Forelimb muscle (tissue), 1 donor: ENCODE measurements at regions not wholly inside any gene's neighbourhood (a gene's known extent, or its start where the extent isn't known, plus 50 kb on each side); places are given as distances from the start of the nearest gene placed in this dataset.

Experiments used
- DNase-seq: peaks from one replicate; pipeline ENCODE4 v3.0.0-alpha.2; 2013; ENCODE audit warnings: low read depth

DNA sequence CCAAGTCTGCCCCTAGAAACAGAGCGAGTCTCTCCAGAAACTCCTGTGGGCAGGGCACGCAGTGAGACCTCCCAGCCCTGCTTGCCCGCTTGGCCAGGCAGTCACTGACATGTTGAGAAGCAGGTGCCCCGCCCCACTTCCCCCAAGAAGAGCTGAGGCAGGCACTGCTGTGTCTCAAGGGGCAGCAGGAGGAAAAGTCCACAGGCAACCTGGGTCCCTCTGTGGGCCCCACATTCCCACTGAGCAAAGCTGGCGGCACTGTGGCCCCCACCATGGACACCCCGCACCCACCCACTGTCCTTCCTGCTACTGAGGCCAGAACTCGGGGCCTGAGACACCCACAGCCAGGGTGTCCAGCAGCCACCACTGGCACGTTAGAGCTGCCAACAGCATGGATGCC, 137.3 kb upstream of the NKX1-1 start:
- DNase-seq: no peak

DNA sequence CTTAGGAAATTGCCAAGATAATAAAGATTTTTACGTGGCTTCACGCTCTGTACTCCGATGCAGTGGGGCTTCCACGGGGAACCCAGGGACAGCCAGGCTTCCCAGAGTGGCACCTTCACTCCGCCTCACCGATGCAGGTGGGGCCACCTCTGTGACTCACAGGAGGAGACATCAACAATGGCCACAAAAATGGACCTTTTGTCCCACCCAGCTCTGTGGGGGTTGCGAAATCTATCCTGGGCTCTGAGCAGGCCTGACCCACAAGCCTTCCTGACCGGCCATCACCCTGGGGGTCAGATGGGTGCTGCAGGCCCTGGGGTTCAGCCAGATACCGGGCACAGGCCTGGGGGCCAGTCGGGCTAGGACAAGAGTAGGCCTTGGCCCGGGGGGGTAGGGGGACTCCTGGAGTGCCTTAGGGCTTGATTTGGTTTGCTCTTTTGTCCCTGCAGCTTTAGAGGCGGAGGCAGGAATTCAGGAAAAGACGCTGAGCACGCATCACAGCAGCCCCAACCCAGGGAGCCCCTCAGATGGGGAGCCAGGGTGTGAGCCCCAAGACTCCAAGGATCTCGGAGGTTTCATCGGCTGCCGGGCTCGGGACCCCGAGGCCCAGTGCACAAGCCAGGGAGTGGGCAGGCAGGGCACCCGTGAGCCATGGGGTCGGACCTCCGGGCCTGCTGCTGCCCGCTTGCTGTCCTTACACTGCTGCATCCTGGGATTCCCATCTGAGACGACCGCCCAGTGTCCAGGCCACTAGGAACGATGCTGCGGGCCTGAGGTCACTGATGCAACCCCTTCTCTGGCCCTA, 136.5 kb upstream of the NKX1-1 start:
- no peak for DNase-seq

DNA sequence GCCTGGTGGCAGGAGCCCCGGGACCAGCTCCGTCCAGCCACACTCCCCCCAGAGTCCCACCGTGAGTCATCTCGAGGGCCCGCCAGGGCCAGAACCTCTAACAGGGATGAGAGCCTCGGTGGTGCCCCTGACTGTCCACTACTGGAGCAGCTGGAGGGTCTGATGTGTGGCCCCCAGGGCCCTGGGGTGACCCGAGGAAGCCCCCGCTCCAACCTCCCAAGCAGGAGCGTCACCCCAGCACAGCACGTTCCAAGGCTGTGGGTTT, 135.9 kb upstream of the NKX1-1 start:
- DNase-seq: no peak

DNA sequence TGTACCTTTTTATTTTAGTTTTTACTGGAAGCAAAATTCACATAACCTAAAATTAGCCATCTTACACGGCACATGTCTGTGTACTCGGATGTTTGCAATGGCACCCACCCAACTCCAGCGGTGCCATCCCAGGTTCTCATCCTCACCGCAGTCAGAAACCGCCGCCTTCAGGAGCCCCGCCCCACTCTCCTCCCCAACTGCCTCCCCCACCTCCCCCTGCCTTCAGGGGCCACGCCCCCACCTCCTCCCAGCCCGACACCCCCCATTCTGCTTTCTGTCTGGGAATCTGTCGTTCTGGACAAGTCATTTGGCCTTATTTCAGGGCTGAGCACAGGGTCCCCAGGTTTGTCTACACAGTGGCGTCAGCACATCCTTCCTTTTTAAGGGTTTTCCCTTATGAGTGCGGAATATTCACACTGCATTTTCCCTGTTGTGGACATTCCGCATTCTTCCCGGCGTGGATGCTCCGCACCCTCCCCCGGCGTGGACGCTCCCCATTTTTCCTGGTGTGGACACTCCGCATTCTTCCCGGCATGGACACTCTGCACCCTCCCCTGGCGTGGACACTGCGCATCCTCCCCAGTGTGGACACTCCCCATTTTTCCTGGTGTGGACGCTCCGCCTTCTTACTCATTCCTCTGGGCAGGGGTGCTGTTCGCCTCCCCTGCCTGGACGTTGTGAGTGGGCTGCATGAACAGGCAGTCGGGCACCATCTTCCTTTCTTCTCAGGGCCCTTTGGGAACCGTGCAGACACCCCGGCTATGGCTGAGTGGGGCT, 135.4 kb upstream of the NKX1-1 start:
- no peak for DNase-seq

DNA sequence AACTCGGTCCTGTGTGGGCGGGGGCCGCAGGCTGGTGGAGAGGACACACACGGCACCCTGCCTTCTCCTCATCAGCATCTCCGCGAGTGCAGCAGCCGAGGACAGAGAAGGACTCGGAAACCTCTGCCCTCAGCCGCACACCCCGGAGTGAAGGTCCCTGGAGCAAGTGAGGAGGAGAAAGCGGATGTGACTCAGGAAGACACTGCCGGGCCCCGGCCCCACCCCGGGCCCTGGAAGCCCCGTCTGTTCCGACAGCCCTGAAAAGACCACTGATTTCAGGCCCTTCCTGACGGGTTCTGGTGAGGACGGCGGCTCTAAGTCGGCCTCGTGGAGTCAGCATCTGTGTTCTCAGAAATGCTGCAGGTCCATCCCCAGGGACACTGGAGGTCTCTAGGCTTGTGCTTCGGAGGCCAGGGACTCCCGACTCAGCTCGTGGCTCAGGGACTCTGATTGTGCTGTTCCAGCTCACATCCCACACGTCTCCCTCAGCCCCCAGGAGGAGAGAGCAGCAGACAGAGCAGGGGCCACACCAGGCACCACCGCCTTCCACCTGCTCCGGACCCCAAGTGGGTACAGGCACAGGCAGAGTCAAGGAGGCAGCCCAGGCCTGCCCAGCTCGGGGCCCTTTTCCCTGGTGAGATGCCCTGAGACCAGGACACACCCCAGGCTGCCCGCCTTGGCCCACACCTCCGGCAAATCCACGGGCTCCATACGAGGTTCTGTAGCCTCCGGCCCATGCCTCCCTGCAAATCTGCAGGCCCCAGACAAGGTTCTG, 134.5 kb upstream of the NKX1-1 start:
- DNase-seq: no peak

DNA sequence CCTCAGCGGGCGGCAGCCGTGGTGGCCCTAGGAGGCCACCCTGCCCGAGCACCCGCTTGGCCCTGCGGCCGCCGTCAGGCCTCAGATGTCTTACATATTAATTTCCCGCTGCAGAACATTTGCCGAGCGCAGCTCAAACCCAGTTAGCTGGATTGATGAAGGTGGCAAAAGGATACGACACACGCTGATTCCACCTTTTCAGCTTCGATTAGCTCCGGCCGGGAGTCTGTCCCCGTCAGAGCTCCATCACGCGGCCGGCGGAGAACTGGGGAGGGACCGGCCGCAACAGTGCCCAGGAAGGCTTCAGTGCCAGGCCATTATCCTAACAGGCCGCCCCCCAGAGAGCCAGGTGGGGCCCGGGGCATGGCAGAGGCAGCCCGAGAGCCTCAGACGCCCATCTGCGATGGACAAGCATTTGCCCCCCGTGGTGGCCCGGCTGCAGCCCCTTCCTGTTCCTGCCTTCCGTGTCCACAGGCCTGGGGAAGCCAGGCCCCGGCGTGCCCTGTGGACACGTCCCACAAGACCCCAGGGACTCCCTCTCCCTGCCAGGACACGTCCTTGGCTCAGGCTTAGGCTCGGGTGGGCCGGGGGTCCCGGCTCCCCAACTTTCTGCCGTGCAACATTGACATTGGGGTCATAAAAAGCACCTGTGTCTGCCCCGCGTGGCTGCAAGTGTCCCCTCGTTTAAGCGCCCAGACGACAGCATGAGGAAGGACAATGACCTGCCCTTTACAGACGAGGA, 133.8 kb upstream of the NKX1-1 start:
- no peak for DNase-seq

DNA sequence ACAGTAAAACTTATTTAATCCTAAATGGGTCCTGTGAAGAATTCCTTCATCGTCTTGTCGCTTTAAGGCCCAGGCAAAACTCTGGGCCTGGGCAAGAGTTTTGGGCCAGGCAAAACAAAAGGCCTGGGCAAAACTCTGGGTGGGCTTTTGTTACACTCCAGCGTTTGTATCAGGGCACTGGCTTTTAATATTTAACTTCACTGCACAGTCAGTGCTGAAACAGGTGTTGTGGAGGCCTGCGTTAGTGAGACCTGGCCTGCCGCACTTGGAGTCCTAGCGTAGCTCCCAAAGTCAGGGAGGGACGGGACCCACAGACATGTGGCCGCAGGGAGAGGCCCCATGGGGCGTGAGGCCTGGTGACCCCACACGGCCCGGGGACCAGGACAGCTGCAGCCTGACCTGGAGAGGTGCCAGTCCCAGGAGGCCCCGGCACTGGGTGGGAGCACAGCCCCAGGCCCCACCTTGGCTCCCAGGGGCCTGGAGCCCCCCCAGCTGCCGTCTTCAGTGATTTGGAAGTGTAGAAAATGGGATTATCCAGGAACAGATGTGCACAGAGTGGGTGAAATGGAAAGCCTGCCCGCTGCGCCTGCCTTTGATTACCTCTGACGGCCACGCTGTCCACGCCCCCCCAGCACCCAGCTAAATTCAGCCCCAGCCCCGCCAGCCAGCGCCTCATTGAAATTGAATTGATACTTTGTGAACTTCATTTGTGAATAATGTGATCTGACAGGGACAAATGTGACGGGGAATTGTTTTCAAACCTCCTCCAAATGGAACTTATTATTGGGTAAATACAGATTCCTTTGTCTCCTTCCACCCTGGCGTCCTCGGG, 132.9 kb upstream of the NKX1-1 start:
- DNase-seq: no peak

DNA sequence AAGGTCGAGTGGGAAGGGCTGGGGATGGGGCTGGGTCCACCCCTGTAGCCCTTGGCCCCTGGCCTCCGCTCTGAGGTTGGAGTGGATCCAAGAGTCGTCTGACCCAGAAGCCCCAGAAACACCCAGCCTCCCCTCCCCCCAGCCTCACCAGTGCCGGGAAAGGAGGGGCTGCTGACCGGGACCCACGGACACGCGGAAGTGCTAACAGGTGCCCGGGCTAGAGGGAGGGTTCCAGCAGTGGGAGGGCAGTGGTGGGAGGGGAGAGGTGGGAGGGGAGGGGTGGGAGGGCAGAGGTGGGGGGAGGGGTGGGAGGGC, 131.8 kb upstream of the NKX1-1 start:
- no peak for DNase-seq

DNA sequence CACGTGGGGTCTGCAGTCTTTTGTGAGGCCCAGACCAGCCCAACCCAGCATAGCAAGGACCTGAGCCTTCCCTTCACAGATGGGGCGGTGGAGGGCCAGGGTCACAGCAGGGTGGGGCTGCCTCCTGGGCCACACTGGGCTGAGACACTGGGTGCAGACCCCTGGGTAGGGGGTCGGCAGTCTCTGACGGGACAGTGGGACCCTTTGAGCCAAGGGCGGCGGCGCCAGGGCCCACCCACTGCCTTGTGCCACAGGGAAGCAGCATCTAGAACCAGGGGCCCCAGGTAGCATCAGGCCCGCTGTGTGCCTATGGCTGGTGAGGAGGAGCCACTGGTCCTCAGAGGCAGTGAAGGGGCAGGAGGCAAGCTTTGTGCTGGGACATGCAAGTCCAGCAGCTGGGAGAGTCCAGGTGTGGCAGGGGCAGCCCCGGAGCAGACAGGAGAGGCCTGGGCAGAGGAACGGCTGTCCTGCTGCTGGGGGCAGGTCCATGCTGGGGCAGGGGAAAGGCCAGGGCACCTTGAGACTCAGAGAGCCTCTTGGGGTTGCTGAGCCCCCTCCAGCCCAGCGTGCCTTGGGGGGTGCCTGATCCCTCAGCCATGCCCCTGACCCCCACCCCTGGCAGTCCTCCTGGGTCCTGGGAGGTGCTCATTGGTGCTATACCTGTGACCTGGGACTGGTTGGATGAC, 131.3 kb upstream of the NKX1-1 start:
- DNase-seq: no peak

DNA sequence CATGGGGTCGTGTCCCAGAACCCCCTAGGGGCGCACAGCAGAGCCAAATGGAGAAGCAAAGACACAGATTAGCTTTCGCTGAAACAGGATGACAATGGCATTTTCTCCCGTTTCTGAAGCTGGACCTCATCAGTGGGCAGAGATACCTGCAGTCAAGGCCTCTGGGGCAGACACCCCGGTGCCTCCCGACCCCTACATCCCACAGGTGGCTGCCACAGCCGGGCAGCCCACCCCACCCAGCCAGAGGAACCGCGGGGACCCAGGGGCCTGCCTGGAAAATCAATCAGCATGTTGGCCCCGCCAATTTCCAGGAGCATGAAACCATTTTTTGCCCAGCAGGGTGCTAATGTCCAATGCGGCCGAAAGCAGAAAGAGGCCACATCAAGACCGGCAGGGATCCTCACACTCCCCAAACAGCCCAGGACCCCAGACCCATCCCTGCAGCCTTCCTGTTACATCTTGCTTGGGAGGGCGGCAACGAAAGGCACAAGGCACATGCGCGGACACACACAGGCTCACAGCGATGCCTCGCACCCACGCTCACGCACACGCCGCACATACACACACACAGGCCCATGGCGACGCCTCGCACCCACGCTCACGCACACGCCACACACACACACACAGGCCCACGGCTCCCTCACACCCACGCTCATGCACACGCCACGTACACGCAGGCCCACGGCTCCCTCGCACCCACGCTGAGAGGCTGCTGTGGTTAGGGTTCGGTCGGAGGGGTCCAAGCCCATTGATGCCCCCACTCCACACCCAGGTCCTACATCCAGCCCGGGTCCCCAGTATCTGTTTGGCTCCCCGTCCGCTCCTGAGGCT, 130.6 kb upstream of the NKX1-1 start:
- no peak for DNase-seq

DNA sequence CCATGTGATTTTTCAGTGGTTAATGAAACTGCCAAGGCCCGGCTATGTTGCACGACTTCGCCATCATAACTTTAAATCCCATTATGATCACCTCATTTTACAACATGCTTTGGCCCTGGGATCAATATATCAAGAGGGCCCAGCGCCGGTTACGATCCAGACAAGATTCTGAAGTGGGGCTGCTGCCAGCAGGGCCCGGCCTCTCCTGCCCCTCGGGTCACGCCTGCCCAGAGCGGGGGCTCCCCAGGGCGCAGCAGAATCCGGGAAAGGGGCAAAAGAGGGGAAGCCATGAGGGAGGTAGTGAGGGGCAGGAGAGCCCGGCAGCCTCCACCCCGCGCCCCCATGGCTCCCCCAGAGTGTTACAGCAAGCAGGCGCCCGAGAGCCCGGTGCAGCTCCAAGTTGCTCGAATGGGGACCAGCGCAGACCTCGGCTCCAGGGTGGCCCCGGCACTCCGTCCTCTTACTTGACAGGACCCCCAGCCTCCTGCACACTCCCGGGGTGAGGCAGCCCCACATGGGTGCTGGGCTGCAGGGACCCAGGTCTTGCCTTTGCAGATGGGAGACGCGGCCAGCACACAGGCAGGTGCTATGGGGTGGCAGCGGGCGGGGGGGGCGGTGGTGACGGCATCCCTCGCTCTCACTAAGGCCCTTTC, 129.8 kb upstream of the NKX1-1 start:
- no peak for DNase-seq

DNA sequence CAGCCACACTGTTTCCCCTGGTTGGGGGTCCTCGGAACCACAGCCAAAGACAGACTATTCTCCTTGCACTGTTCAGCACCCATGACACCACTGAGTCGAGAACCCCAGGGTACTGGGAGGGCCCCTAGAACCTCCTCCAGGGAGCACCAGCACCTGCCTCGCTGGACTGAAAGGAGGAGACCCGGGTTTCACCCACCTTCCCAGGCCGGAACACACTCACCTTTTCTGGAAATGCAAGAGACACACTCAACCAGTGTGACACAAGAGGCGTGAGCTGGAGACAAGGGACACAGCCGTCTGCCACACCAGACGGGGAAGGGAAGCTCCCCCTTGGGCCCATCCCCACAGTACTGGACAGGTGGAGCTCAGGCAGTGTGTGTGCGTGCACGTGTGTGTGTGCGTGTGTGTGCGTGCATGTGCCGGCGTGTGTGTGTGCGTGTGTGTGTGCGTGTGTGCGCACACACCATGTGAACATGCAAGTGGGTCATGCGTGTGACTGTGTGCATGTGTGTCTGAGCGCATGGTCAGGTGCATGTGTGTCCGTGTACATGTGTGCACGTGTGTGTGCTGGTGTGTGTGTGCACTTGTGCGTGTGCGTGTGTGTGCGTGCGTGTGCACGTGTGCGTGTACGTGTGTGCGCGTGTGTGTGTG, 128.8 kb upstream of the NKX1-1 start:
- DNase-seq: no peak

DNA sequence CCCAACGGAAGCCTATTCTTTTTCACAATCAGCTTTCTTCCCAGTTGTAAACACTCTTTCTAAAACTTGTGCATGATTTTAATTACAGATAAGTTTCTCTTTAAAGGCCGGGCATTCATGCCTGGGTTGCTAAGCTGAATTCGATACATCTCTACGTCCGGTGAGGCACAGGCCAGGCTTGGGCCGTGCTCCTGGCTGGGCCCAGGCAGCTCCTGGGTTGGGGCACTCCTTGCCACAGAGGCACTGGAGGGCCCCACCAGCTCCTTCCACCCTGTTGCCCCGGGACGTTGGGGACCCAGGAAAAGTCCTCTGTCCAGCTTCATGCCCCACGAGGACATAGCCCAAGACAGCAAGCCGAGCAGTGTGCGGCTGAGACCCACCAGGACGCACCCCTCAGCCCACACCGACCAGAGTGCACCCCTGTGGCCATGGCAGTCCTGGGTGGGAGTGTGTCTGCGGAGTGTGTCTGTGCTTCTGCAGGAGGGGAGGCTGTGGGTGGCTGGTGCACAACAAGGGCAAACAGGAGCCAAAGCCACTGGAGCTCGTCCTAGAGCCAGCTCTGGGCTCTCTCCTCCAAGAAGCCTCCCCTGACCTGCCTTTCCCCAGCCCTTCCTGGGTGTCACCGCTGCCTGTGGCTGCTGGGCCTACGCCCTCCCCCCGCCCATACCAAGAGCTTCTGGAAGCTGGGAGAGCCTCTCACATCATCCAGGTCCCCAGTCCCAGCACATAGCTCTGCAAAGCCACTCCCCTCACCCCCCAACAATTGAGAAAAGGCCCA, 128.0 kb upstream of the NKX1-1 start:
- DNase-seq: no peak

DNA sequence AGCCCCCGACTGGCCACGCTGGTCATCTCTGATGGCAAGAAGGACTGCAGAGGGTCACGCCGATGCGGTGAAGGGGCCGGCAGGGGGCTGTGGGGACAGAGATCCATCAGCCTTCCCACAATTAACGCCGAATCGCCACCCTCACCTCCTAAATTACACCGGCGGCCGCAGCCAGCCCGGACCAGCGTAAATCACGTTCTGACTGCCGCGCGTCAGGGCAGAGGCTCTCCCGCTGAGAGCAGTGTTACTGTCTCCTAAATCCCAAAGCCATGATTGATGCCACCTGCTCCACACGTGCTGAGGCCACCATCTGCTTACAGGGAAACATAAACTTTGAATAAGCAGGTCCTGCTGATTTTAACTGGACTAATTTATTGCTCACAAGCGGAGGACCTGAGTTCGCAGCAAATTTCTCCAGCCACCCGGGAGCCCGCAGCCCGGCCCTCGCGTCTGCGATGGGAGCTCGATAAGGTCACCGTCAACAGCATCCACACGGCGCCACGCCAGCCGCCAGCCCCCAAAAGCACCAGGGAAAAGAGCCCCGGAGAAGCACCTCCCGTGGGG, 127.3 kb upstream of the NKX1-1 start:
- DNase-seq: no peak

DNA sequence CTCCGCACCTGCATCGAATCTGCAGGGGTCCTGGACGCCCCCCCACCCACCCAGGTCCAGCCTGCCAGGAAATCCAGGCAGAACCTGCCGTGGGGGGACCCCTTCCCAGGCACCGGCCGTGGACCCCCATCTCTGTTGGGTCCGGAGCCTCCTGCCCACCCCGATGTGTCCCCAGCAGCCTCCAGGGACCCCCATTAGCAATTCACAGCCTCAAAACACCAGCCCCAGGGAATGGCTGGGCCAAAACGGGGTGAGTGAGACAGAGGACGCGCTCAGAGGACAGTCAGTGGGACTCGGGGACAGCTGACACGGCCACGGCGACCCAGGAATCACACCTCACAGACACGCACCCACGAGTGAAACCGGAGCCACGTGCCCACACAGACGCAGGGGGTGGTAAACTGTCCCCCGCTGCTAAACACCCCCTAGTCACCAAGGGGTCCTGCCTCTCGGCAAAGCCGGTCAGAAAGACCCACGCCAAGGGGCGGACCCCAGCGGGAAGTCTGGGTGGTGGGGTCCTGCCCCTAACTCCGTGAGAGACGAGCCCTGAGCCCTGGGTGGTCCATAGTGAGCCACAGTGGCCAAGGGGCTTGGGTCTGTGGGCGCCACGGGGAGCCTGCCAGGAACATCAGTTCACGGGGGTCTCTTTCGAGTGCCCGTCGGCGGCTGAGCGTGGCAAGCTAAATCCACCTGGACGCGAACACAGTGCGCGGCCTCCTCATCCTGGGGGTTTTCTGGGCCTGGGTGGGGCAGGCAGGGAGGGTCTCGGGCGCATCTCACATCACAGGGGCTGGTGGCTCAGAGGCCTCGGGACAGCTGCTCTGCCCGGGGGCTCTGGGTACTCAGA, 126.5 kb upstream of the NKX1-1 start:
- no peak for DNase-seq

DNA sequence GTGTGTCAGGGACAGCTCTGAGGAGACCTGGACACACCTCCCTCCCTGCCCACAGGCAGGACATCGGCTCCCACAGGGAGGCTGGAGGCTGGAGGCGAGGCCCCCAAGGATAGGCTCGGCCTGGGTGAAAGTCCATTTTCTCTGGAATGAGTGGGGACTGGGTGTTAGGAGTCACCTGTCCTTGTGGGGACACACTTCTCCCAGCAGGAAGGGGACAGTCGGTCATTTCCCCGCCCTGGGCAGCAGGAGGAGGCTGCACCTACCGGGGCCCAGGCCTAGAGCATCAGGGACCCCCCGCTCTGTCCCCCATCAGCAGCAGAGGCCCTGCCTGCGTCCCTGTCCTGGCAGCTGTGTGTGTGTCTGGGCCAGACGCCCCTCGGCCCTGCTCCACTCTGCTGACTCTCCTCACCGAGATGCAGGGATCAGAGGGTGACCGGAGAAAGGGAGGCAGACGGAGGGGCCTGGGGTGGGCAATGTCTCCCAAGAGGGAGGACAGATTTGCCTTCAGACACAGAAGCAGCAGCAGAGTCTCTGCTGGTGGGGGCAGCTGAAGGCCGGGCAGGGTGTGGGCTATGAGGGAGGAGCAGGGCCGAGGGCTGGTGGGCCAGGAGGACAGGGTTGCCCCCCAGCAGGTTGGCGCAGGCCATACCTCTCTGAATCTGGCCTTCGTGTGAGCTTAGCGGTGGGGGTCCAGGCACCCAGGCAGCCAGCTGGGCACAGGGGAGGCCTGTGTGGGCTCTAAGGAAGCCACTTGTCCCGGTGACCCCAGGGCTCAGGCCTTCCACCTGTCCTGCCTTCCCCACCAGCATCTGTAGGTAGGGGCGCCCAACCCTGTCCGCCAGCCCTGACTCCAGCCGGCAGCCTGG, 125.7 kb upstream of the NKX1-1 start:
- DNase-seq: no peak
